SK-N-SH treated with all-trans-retinoic acid at 6 μM for 48 hours (cell line): ENCODE measurements at regions not wholly inside any gene's neighbourhood (a gene's known extent, or its start where the extent isn't known, plus 50 kb on each side); places are given as distances from the start of the nearest gene placed in this dataset.

Experiments used
- ATAC-seq: fragments of 200-7000 bp; cut with Tn5 transposase; 3 replicates; pipeline ENCODE4 v1.9.1; 2020; ENCODE audit warnings: mild to moderate bottlenecking, moderate library complexity
- ARNTL ChIP-seq: fragments of 450-650 bp; formaldehyde crosslinking; IDR thresholded peaks from 2 replicates; pipeline ENCODE4 v1.5.0; 2020; ENCODE audit warnings: low read depth, mild to moderate bottlenecking, moderate library complexity, borderline replicate concordance
- BACH2 ChIP-seq: fragments of 250-450 bp; sonication (Bioruptor Pico); IDR thresholded peaks from 2 replicates; pipeline ENCODE4 v1.9.0; 2021; ENCODE audit warnings: mild to moderate bottlenecking, borderline replicate concordance
- CREB5 ChIP-seq: fragments of 250-450 bp; sonication (Bioruptor Pico); IDR thresholded peaks from 2 replicates; pipeline ENCODE4 v1.5.1; 2020; ENCODE audit warnings: low read depth, mild to moderate bottlenecking, moderate library complexity
- CSDC2 ChIP-seq: fragments of 250-450 bp; sonication (Bioruptor Pico); IDR thresholded peaks from 2 replicates; pipeline ENCODE4 v1.5.0; 2020; ENCODE audit warnings: mild to moderate bottlenecking, moderate library complexity
- CSRNP3 ChIP-seq: fragments of 250-450 bp; sonication (Bioruptor Pico); IDR thresholded peaks from 2 replicates; pipeline ENCODE4 v1.5.1; 2021; ENCODE audit warnings: mild to moderate bottlenecking, moderate library complexity
- ESRRG ChIP-seq: fragments of 250-450 bp; sonication (Bioruptor Pico); IDR thresholded peaks from 2 replicates; pipeline ENCODE4 v1.6.1; 2021; ENCODE audit warnings: mild to moderate bottlenecking
- GLIS3 ChIP-seq: fragments of 250-450 bp; sonication (Bioruptor Pico); IDR thresholded peaks from 2 replicates; pipeline ENCODE4 v1.5.0; 2020; ENCODE audit warnings: mild to moderate bottlenecking, moderate library complexity
- ISL1 ChIP-seq: fragments of 250-450 bp; sonication (Bioruptor Pico); IDR thresholded peaks from 2 replicates; pipeline ENCODE4 v2.1.2; 2022; ENCODE audit warnings: mild to moderate bottlenecking, moderate library complexity
- OSR1 ChIP-seq: fragments of 250-450 bp; sonication (Bioruptor Pico); IDR thresholded peaks from 2 replicates; pipeline ENCODE4 v1.8.0; 2022; ENCODE audit warnings: moderate library complexity, mild to moderate bottlenecking, inconsistent platforms
- POU6F1 ChIP-seq: fragments of 250-450 bp; sonication (Bioruptor Pico); IDR thresholded peaks from 2 replicates; pipeline ENCODE4 v1.8.0; 2021; ENCODE audit warnings: low read depth, mild to moderate bottlenecking, moderate library complexity, borderline replicate concordance
- PPARA ChIP-seq: fragments of 250-450 bp; sonication (Bioruptor Pico); IDR thresholded peaks from 2 replicates; pipeline ENCODE4 v1.5.0; 2020; ENCODE audit warnings: mild to moderate bottlenecking, borderline replicate concordance
- RARB ChIP-seq: fragments of 250-450 bp; sonication (Bioruptor Pico); IDR thresholded peaks from 2 replicates; pipeline ENCODE4 v1.8.0; 2021; ENCODE audit warnings: mild to moderate bottlenecking, moderate library complexity
- SNAI2 ChIP-seq: fragments of 250-450 bp; sonication (Bioruptor Pico); IDR thresholded peaks from 2 replicates; pipeline ENCODE4 v1.5.0; 2020; ENCODE audit warnings: mild to moderate bottlenecking, moderate library complexity
- TCF4 ChIP-seq: fragments of 250-450 bp; sonication (Bioruptor Pico); IDR thresholded peaks from 2 replicates; pipeline ENCODE4 v1.8.0; 2021; ENCODE audit warnings: mild to moderate bottlenecking, moderate library complexity, borderline replicate concordance
- TOX ChIP-seq: fragments of 250-450 bp; sonication (Bioruptor Pico); IDR thresholded peaks from 2 replicates; pipeline ENCODE4 v1.8.0; 2021; ENCODE audit warnings: mild to moderate bottlenecking, moderate library complexity, borderline replicate concordance
- TSHZ2 ChIP-seq: fragments of 250-450 bp; sonication (Bioruptor Pico); IDR thresholded peaks from 2 replicates; pipeline ENCODE4 v1.5.0; 2020; ENCODE audit warnings: mild to moderate bottlenecking, moderate library complexity
- ZC3H10 ChIP-seq: fragments of 250-450 bp; sonication (Bioruptor Pico); IDR thresholded peaks from 2 replicates; pipeline ENCODE4 v1.5.1; 2021; ENCODE audit warnings: mild to moderate bottlenecking, moderate library complexity
- ZFP3 ChIP-seq: fragments of 250-450 bp; sonication (Bioruptor Pico); IDR thresholded peaks from 2 replicates; pipeline ENCODE4 v1.5.0; 2020; ENCODE audit warnings: mild to moderate bottlenecking, moderate library complexity
- ZFP30 ChIP-seq: fragments of 450-650 bp; formaldehyde crosslinking; IDR thresholded peaks from 2 replicates; pipeline ENCODE4 v1.5.0; 2022; ENCODE audit warnings: mild to moderate bottlenecking, moderate library complexity
- ZNF565 ChIP-seq: fragments of 450-650 bp; formaldehyde crosslinking; conservative IDR thresholded peaks from 2 replicates; pipeline ENCODE4 v1.5.0; 2020; ENCODE audit warnings: low read depth, mild to moderate bottlenecking, moderate library complexity
- ZNF70 ChIP-seq: fragments of 450-650 bp; formaldehyde crosslinking; IDR thresholded peaks from 2 replicates; pipeline ENCODE4 v1.5.0; 2020; ENCODE audit warnings: mild to moderate bottlenecking, moderate library complexity
- ZNF8 ChIP-seq: fragments of 450-650 bp; formaldehyde crosslinking; IDR thresholded peaks from 2 replicates; pipeline ENCODE4 v1.5.0; 2020; ENCODE audit warnings: mild to moderate bottlenecking, moderate library complexity

GRCh38 chr13:83681547-83681946 lies 200.7 kb downstream of the SLITRK1 start:
- ATAC-seq, result no peak
- TF ChIP-seq ISL1 (CRISPR knock-in tag) (no peak), OSR1 (CRISPR knock-in tag) (no peak), TCF4 (CRISPR knock-in tag) (no peak), ARNTL (CRISPR knock-in tag) (no peak), CREB5 (CRISPR knock-in tag) (no peak), BACH2 (CRISPR knock-in tag) (no peak), CSDC2 (CRISPR knock-in tag) (no peak), ZFP3 (CRISPR knock-in tag) (no peak), GLIS3 (no peak)

- TF ChIP-seq BACH2 (CRISPR knock-in tag), result no peak
- no peak for TF ChIP-seq GLIS3
- no peak for TF ChIP-seq POU6F1 (CRISPR knock-in tag)
- TF ChIP-seq CSDC2 (CRISPR knock-in tag), result no peak
- no peak for TF ChIP-seq TSHZ2 (CRISPR knock-in tag)
- TF ChIP-seq ZFP30 (CRISPR knock-in tag), result no peak
- TF ChIP-seq OSR1 (CRISPR knock-in tag), result no peak
- TF ChIP-seq CSRNP3 (CRISPR knock-in tag), result no peak
- TF ChIP-seq TCF4 (CRISPR knock-in tag), result no peak
- TF ChIP-seq ZNF565 (CRISPR knock-in tag), result no peak
- TF ChIP-seq, all 23 proteins: peak for 0
- ATAC-seq, result no peak
These were observed 204.3 kb downstream of the SLITRK1 start for GRCh38 chr13:83677985-83678384.

GRCh38 chr13:83672612-83673011 lies 209.7 kb downstream of the SLITRK1 start:
- TF ChIP-seq OSR1 (CRISPR knock-in tag) (no peak), TOX (CRISPR knock-in tag) (no peak), CSRNP3 (CRISPR knock-in tag) (no peak), ISL1 (CRISPR knock-in tag) (no peak), ZNF565 (CRISPR knock-in tag) (no peak), ZFP30 (CRISPR knock-in tag) (no peak), BACH2 (CRISPR knock-in tag) (no peak), GLIS3 (no peak), ZNF70 (CRISPR knock-in tag) (no peak), POU6F1 (CRISPR knock-in tag) (no peak), CREB5 (CRISPR knock-in tag) (no peak), SNAI2 (CRISPR knock-in tag) (no peak), ZC3H10 (CRISPR knock-in tag) (no peak), RARB (CRISPR knock-in tag) (no peak), ESRRG (CRISPR knock-in tag) (no peak), PPARA (CRISPR knock-in tag) (no peak), ZNF8 (no peak), ZFP3 (CRISPR knock-in tag) (no peak), TSHZ2 (CRISPR knock-in tag) (no peak)
- TF ChIP-seq, all 23 proteins: peak for 0
- no peak for ATAC-seq
